MM.1S (cell line): ENCODE measurements at regions not wholly inside any gene's neighbourhood (a gene's known extent, or its start where the extent isn't known, plus 50 kb on each side); places are given as distances from the start of the nearest gene placed in this dataset.
A peak's percentile ranks its signal among the peaks of the same experiment; 100 is the strongest.

Experiments used
- DNase-seq: peaks from one replicate; pipeline ENCODE4 v3.0.0-alpha.2; 2015
- H2AFZ ChIP-seq: fragments of 300-600 bp; sonication (generic); 2 replicates; pipeline ENCODE4 v1.6.0; 2016; ENCODE audit warnings: antibody characterized with exemption, low read length
- H3F3A ChIP-seq: fragments of 300-600 bp; sonication (generic); 2 replicates; pipeline ENCODE4 v1.6.1; 2016; ENCODE audit warnings: mild to moderate bottlenecking, antibody characterized with exemption, low read length, moderate library complexity, mixed read lengths; ENCODE audit not compliant: insufficient read depth
- H3K27ac ChIP-seq: fragments of 300-600 bp; sonication (generic); 2 replicates; pipeline ENCODE4 v1.5.1; 2016; ENCODE audit warnings: mild to moderate bottlenecking, low read length
- H3K27me3 ChIP-seq: fragments of 300-600 bp; sonication (generic); replicated peaks from 2 replicates; pipeline ENCODE4 v1.6.0; 2016; ENCODE audit warnings: low read length; ENCODE audit not compliant: insufficient read depth
- H3K36me3 ChIP-seq: fragments of 300-600 bp; sonication (generic); replicated peaks from 2 replicates; pipeline ENCODE4 v1.6.1; 2016; ENCODE audit warnings: mild to moderate bottlenecking, low read length, mixed read lengths; ENCODE audit not compliant: insufficient read depth
- H3K4me1 ChIP-seq: fragments of 300-600 bp; sonication (generic); 2 replicates; pipeline ENCODE4 v1.6.1; 2016; ENCODE audit warnings: low read length, mixed read lengths
- H3K4me2 ChIP-seq: fragments of 300-600 bp; sonication (generic); 2 replicates; pipeline ENCODE4 v1.6.0; 2016; ENCODE audit warnings: low read depth, low read length
- H3K4me3 ChIP-seq: fragments of 300-600 bp; sonication (generic); 2 replicates; pipeline ENCODE4 v1.5.1; 2016; ENCODE audit warnings: low read length, mixed read lengths
- H3K79me2 ChIP-seq: fragments of 300-600 bp; sonication (generic); 2 replicates; pipeline ENCODE4 v1.6.1; 2016; ENCODE audit warnings: mixed run types, low read length, mixed read lengths
- H3K9ac ChIP-seq: fragments of 300-600 bp; sonication (generic); 2 replicates; pipeline ENCODE4 v1.6.1; 2016; ENCODE audit warnings: low read length, mixed read lengths
- H3K9me2 ChIP-seq: fragments of 300-600 bp; sonication (generic); replicated peaks from 2 replicates; pipeline ENCODE4 v1.6.1; 2016; ENCODE audit warnings: mild to moderate bottlenecking, low read length, mixed read lengths; ENCODE audit not compliant: insufficient read depth
- H3K9me3 ChIP-seq: fragments of 300-600 bp; sonication (generic); replicated peaks from 2 replicates; pipeline ENCODE4 v1.6.1; 2016; ENCODE audit warnings: mild to moderate bottlenecking, low read length, mixed read lengths; ENCODE audit not compliant: insufficient read depth
- H4K20me1 ChIP-seq: fragments of 300-600 bp; sonication (generic); 2 replicates; pipeline ENCODE4 v1.6.1; 2016; ENCODE audit warnings: mild to moderate bottlenecking, low read length, moderate library complexity, mixed read lengths; ENCODE audit not compliant: insufficient read depth
- CTCF ChIP-seq: fragments of 300-600 bp; sonication (generic); IDR thresholded peaks from 2 replicates; pipeline ENCODE4 v1.5.1; 2016; ENCODE audit warnings: antibody characterized with exemption, low read length, mixed read lengths
- EZH2 ChIP-seq: fragments of 300-600 bp; sonication (generic); optimal IDR thresholded peaks from 2 replicates; pipeline ENCODE3; 2017; ENCODE audit warnings: low read depth, mild to moderate bottlenecking, antibody characterized with exemption, low read length, mixed read lengths
- EZH2phosphoT487 ChIP-seq: fragments of 300-600 bp; sonication (generic); IDR thresholded peaks from 2 replicates; pipeline ENCODE4 v1.6.1; 2018; ENCODE audit warnings: antibody characterized with exemption, low read length

- Histone ChIP-seq H3K79me2 (no peaks in the 10 kb centered on the region), H3K4me1 (no peaks in the 10 kb centered on the region), H3F3A (no peaks in the 10 kb centered on the region), H3K4me2 (no peak overlapping the region), H4K20me1 (no peaks in the 10 kb centered on the region), H3K27me3 (no peaks in the 10 kb centered on the region), H3K36me3 (no peaks in the 10 kb centered on the region), H3K27ac (no peak overlapping the region), H3K9me3 (no peaks in the 10 kb centered on the region), H3K9ac (no peak overlapping the region), H2AFZ (no peak overlapping the region), H3K4me3 (no peak overlapping the region), H3K9me2 (no peaks in the 10 kb centered on the region)
- DNase-seq, result no peak
- TF ChIP-seq EZH2, result no peak
- TF ChIP-seq CTCF, result no peak
- TF ChIP-seq EZH2phosphoT487, result no peak
Observed at GRCh38 chr2:138369856-138370255, 131.7 kb upstream of the SPOPL start.

- Histone ChIP-seq H3K4me3 (no peak overlapping the region), H3K9ac (no peak overlapping the region), H3K9me3 (no peaks in the 10 kb centered on the region), H4K20me1 (no peaks in the 10 kb centered on the region), H3F3A (no peaks in the 10 kb centered on the region), H2AFZ (no peak overlapping the region), H3K36me3 (no peaks in the 10 kb centered on the region), H3K27me3 (no peaks in the 10 kb centered on the region), H3K27ac (no peak overlapping the region), H3K9me2 (no peaks in the 10 kb centered on the region), H3K79me2 (no peaks in the 10 kb centered on the region), H3K4me2 (no peak overlapping the region), H3K4me1 (no peaks in the 10 kb centered on the region)
- peak; percentile 22 for DNase-seq
- TF ChIP-seq CTCF, result peak; percentile 62
- TF ChIP-seq EZH2, result no peak
Observed at GRCh38 chr2:138373993-138374408, 127.6 kb upstream of the SPOPL start.

- H3K9me2 ChIP-seq, result no peaks in the 10 kb centered on the region
- no peak overlapping the region for H3K27ac ChIP-seq
Observed at GRCh38 chr2:138381373-138381772, 120.2 kb upstream of the SPOPL start.

More at GRCh38 chr2:138381373-138381772, 120.2 kb upstream of the SPOPL start:
- Histone ChIP-seq H3K9ac (no peak overlapping the region), H4K20me1 (no peaks in the 10 kb centered on the region), H3K4me1 (no peaks in the 10 kb centered on the region), H3K79me2 (no peaks in the 10 kb centered on the region), H3K4me3 (no peak overlapping the region), H2AFZ (no peak overlapping the region), H3K27me3 (no peaks in the 10 kb centered on the region), H3F3A (no peaks in the 10 kb centered on the region), H3K4me2 (no peak overlapping the region), H3K36me3 (no peaks in the 10 kb centered on the region), H3K9me3 (no peaks in the 10 kb centered on the region; the same call in 1 of the 2 replicates)
- DNase-seq, result no peak
- no peak for TF ChIP-seq EZH2phosphoT487
- TF ChIP-seq CTCF, result no peak
- no peak for TF ChIP-seq EZH2
